Liver (tissue), 3 donors: ENCODE measurements at regions not wholly inside any gene's neighbourhood (a gene's known extent, or its start where the extent isn't known, plus 50 kb on each side); places are given as distances from the start of the nearest gene placed in this dataset.

ENCODE experiments used
- EGR1 ChIP-seq, 2 donors: IDR thresholded peaks; 2 replicates each; pipeline ENCODE4 v1.6.1; 2016 to 2018; ENCODE audit warnings: antibody characterized with exemption in 2 of 2, low read depth in 2 of 2
- GABPA ChIP-seq, 2 donors: IDR thresholded peaks in 1 of 2; conservative IDR thresholded peaks in 1 of 2; 2 replicates each; pipeline ENCODE4 v1.6.1; 2016; ENCODE audit warnings: antibody characterized with exemption in 2 of 2, mild to moderate bottlenecking in 1 of 2, moderate library complexity in 1 of 2
- HNF4A ChIP-seq, 2 donors: conservative IDR thresholded peaks; 2 replicates each; pipeline ENCODE4 v1.6.1; 2016; ENCODE audit warnings: antibody characterized with exemption in 2 of 2, mild to moderate bottlenecking in 2 of 2
- NR2F2 ChIP-seq: IDR thresholded peaks from 2 replicates; pipeline ENCODE4 v1.6.1; 2016; ENCODE audit warnings: antibody characterized with exemption
- RAD21 ChIP-seq, 2 donors: IDR thresholded peaks; 2 replicates each; pipeline ENCODE4 v1.6.1; 2016; ENCODE audit warnings: antibody characterized with exemption in 2 of 2, mild to moderate bottlenecking in 2 of 2
- RXRA ChIP-seq, 2 donors: IDR thresholded peaks; 2 replicates each; pipeline ENCODE4 v1.6.1; 2017 to 2018; ENCODE audit warnings: antibody characterized with exemption in 2 of 2, mild to moderate bottlenecking in 1 of 2
- SP1 ChIP-seq: IDR thresholded peaks from 2 replicates; pipeline ENCODE4 v1.6.1; 2018; ENCODE audit warnings: antibody characterized with exemption, mild to moderate bottlenecking
- TAF1 ChIP-seq: conservative IDR thresholded peaks from 2 replicates; pipeline ENCODE4 v1.6.1; 2016; ENCODE audit warnings: antibody characterized with exemption, mild to moderate bottlenecking
- YY1 ChIP-seq: IDR thresholded peaks from 2 replicates; pipeline ENCODE4 v1.6.1; 2016; ENCODE audit warnings: antibody characterized with exemption, mild to moderate bottlenecking
- TF ChIP-seq, protein P1 (sequence below): fragments of 150-350 bp; IDR thresholded peaks from 2 replicates; pipeline ENCODE4 v1.5.1; 2017; ENCODE audit warnings: improper control_type of control experiment, low read depth, low read length; ENCODE audit not compliant: missing input control
- TF ChIP-seq, protein P2 (sequence below): IDR thresholded peaks from 2 replicates; pipeline ENCODE4 v1.6.1; 2016; ENCODE audit warnings: antibody characterized with exemption
- TF ChIP-seq, protein P3 (sequence below): IDR thresholded peaks from 2 replicates; pipeline ENCODE4 v1.6.1; 2016; ENCODE audit warnings: antibody characterized with exemption, mild to moderate bottlenecking
- TF ChIP-seq, protein P4 (sequence below): IDR thresholded peaks from 2 replicates; pipeline ENCODE4 v1.6.1; 2016; ENCODE audit warnings: antibody characterized with exemption
- TF ChIP-seq, protein P5 (sequence below): IDR thresholded peaks from 2 replicates; pipeline ENCODE4 v1.6.1; 2016; ENCODE audit warnings: antibody characterized with exemption
- donor health status: healthy.
- donor health status: healthy.

DNA sequence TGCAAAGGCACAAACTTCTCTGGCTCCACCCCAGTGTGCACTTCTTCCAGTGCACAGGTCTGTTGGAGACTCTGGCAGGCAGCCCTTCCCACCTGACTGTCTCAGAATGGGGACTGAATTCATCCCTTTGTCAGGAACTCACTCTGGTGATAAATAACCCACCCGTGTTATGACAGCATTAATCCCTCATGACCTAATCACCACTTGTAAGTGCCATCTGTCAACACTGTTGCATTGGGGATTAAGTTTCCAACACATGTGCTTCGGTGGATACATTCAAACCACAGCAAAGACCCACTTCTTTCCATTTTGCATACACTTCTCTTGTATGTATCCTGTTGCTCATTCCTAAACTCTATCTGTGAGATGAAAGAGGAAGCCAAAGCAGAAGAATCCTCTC is 1002.9 kb upstream of the IGFBP7 start:
- TF ChIP-seq GABPA (IDR thresholded peaks at IDR 0.05 in 1 of 2, conservative IDR thresholded peaks at IDR 0.05 in 1 of 2) (no peak), RXRA (IDR thresholded peaks at IDR 0.05) (no peak), YY1 (no peak), EGR1 (IDR thresholded peaks at IDR 0.05; ENCODE audit: low read depth in 2 of 2) (no peak), TAF1 (no peak), RAD21 (IDR thresholded peaks at IDR 0.05) (no peak), SP1 (no peak), NR2F2 (no peak), HNF4A (conservative IDR thresholded peaks at IDR 0.05) (no peak)
- TF ChIP-seq, protein P1, sequence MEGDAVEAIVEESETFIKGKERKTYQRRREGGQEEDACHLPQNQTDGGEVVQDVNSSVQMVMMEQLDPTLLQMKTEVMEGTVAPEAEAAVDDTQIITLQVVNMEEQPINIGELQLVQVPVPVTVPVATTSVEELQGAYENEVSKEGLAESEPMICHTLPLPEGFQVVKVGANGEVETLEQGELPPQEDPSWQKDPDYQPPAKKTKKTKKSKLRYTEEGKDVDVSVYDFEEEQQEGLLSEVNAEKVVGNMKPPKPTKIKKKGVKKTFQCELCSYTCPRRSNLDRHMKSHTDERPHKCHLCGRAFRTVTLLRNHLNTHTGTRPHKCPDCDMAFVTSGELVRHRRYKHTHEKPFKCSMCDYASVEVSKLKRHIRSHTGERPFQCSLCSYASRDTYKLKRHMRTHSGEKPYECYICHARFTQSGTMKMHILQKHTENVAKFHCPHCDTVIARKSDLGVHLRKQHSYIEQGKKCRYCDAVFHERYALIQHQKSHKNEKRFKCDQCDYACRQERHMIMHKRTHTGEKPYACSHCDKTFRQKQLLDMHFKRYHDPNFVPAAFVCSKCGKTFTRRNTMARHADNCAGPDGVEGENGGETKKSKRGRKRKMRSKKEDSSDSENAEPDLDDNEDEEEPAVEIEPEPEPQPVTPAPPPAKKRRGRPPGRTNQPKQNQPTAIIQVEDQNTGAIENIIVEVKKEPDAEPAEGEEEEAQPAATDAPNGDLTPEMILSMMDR, result no peak
- TF ChIP-seq, protein P2, sequence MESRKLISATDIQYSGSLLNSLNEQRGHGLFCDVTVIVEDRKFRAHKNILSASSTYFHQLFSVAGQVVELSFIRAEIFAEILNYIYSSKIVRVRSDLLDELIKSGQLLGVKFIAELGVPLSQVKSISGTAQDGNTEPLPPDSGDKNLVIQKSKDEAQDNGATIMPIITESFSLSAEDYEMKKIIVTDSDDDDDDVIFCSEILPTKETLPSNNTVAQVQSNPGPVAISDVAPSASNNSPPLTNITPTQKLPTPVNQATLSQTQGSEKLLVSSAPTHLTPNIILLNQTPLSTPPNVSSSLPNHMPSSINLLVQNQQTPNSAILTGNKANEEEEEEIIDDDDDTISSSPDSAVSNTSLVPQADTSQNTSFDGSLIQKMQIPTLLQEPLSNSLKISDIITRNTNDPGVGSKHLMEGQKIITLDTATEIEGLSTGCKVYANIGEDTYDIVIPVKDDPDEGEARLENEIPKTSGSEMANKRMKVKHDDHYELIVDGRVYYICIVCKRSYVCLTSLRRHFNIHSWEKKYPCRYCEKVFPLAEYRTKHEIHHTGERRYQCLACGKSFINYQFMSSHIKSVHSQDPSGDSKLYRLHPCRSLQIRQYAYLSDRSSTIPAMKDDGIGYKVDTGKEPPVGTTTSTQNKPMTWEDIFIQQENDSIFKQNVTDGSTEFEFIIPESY, result no peak
- TF ChIP-seq, protein P3, sequence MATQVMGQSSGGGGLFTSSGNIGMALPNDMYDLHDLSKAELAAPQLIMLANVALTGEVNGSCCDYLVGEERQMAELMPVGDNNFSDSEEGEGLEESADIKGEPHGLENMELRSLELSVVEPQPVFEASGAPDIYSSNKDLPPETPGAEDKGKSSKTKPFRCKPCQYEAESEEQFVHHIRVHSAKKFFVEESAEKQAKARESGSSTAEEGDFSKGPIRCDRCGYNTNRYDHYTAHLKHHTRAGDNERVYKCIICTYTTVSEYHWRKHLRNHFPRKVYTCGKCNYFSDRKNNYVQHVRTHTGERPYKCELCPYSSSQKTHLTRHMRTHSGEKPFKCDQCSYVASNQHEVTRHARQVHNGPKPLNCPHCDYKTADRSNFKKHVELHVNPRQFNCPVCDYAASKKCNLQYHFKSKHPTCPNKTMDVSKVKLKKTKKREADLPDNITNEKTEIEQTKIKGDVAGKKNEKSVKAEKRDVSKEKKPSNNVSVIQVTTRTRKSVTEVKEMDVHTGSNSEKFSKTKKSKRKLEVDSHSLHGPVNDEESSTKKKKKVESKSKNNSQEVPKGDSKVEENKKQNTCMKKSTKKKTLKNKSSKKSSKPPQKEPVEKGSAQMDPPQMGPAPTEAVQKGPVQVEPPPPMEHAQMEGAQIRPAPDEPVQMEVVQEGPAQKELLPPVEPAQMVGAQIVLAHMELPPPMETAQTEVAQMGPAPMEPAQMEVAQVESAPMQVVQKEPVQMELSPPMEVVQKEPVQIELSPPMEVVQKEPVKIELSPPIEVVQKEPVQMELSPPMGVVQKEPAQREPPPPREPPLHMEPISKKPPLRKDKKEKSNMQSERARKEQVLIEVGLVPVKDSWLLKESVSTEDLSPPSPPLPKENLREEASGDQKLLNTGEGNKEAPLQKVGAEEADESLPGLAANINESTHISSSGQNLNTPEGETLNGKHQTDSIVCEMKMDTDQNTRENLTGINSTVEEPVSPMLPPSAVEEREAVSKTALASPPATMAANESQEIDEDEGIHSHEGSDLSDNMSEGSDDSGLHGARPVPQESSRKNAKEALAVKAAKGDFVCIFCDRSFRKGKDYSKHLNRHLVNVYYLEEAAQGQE, result no peak
- TF ChIP-seq, protein P4, sequence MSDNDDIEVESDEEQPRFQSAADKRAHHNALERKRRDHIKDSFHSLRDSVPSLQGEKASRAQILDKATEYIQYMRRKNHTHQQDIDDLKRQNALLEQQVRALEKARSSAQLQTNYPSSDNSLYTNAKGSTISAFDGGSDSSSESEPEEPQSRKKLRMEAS, result no peak
- TF ChIP-seq, protein P5, sequence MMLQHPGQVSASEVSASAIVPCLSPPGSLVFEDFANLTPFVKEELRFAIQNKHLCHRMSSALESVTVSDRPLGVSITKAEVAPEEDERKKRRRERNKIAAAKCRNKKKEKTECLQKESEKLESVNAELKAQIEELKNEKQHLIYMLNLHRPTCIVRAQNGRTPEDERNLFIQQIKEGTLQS, result no peak
